ENCODE measurements at regions not wholly inside any gene's neighbourhood (a gene's known extent, or its start where the extent isn't known, plus 50 kb on each side); places are given as distances from the start of the nearest gene placed in this dataset.

DNA sequence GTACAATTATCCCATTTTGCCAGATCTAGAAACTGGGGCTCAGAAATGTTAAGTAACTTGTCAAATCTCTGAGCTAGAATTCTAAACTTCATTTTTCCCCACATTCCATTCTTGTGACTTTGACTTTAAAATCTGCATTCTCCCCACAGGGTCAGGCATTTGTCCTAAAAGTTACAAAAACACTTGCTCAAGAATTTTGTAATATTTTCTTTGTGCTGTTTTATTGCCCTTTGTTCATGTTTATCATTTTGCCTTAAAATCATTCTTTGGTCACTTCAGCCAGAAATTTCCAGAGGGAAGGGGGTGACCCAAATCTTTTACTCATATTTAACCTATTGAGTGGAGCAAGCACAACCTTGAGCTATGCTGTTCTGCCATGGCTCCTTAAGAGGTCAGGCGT, 120.1 kb upstream of the CCL21 start:
- TF ChIP-seq, protein P1, sequence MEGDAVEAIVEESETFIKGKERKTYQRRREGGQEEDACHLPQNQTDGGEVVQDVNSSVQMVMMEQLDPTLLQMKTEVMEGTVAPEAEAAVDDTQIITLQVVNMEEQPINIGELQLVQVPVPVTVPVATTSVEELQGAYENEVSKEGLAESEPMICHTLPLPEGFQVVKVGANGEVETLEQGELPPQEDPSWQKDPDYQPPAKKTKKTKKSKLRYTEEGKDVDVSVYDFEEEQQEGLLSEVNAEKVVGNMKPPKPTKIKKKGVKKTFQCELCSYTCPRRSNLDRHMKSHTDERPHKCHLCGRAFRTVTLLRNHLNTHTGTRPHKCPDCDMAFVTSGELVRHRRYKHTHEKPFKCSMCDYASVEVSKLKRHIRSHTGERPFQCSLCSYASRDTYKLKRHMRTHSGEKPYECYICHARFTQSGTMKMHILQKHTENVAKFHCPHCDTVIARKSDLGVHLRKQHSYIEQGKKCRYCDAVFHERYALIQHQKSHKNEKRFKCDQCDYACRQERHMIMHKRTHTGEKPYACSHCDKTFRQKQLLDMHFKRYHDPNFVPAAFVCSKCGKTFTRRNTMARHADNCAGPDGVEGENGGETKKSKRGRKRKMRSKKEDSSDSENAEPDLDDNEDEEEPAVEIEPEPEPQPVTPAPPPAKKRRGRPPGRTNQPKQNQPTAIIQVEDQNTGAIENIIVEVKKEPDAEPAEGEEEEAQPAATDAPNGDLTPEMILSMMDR (IDR thresholded peaks at IDR 0.05; ENCODE audit: insufficient read depth, low read depth, low read length, missing control alignments) = no peak

DNA sequence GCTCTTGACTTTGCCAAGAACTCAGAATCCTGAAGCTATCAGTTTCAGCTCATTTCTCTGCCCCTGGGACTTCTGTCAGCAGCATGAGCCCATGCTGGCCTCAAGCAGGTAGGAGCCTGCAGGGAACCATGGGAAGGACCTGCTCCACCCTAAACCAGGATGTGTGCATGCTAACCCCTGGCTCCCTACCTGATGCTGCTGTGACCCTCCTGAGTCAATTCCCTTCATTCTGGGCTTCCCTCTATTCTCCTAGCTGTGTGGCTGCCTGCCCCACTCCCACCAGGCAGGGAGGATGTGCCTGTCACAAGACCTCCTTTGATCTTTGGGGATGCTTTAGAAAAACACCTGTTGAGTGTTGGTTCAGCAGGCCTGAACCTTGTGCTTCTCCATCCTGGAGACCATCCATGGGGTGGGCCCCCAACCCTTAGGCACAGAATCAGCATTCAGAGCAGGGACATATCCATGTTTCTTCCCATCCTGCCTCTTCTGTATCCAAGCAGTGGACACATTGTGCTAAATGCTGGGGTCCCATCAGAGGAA, 117.1 kb upstream of the CCL21 start:
- no peak for DNase-seq (ENCODE audit: low read depth)
- no peak overlapping the region for H3K4me3 ChIP-seq (ENCODE audit: low read length)
- TF ChIP-seq, protein P1 (IDR thresholded peaks at IDR 0.05; ENCODE audit: insufficient read depth, low read depth, low read length, missing control alignments) = no peak

More for the DNA sequence above, 120.1 kb upstream of the CCL21 start:
- no peak for DNase-seq (ENCODE audit: low read depth)
- H3K4me3 ChIP-seq (ENCODE audit: low read length) = no peak overlapping the region

DNA sequence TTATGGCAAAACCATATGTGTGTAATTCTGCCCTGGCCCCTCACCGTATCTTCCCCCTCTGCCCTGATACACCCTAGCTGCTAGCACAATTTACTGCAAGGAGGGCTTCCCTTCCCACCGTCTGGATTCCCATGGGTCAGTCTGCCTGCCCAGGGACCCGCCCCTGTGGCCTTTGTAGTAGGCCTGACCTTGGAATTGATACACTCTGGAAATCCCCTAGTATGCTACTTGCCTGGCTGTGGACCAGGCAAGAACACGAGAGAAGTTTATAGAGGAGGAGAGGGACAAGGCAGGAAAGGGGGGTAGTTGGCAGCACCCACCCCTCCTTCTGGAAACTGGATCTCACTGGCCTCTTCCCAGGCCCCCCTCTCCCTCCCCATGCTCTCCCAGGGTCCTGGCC, 115.8 kb upstream of the CCL21 start:
- TF ChIP-seq, protein P1 (IDR thresholded peaks at IDR 0.05; ENCODE audit: insufficient read depth, low read depth, low read length, missing control alignments) = no peak
- H3K4me3 ChIP-seq (ENCODE audit: low read length) = no peak overlapping the region
- DNase-seq (ENCODE audit: low read depth) = no peak

DNA sequence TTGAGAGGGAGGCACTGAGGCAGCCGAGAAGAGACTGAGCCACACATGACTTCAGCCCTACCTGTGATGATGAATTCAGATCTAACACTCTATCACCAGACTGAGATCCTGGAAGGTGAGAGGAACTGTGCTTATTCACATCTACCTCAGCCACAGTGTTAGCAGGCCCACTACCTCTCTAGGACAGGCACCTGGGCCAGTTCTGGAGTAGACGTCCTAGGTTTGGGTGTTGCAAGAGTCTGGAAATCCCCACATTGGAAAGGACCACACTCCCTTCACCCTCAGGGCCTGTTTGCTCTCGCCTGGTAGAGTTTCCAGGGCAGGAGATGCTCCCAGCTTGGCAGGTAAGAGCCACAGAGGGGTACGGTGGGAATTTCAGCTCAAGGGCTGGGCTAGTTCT, 113.8 kb upstream of the CCL21 start:
- no peak overlapping the region for H3K4me3 ChIP-seq (ENCODE audit: low read length)
- peak; percentile 49 for DNase-seq (ENCODE audit: low read depth)
- TF ChIP-seq, protein P1 (IDR thresholded peaks at IDR 0.05; ENCODE audit: insufficient read depth, low read depth, low read length, missing control alignments) = no peak

GRCh38 chr9:34810187-34810524, 100.2 kb upstream of the CCL21 start:
- no peak overlapping the region for H3K4me3 ChIP-seq (ENCODE audit: low read length)
- TF ChIP-seq, protein P1 (IDR thresholded peaks at IDR 0.05; ENCODE audit: insufficient read depth, low read depth, low read length, missing control alignments) = no peak
- no peak for DNase-seq (ENCODE audit: low read depth)

DNA sequence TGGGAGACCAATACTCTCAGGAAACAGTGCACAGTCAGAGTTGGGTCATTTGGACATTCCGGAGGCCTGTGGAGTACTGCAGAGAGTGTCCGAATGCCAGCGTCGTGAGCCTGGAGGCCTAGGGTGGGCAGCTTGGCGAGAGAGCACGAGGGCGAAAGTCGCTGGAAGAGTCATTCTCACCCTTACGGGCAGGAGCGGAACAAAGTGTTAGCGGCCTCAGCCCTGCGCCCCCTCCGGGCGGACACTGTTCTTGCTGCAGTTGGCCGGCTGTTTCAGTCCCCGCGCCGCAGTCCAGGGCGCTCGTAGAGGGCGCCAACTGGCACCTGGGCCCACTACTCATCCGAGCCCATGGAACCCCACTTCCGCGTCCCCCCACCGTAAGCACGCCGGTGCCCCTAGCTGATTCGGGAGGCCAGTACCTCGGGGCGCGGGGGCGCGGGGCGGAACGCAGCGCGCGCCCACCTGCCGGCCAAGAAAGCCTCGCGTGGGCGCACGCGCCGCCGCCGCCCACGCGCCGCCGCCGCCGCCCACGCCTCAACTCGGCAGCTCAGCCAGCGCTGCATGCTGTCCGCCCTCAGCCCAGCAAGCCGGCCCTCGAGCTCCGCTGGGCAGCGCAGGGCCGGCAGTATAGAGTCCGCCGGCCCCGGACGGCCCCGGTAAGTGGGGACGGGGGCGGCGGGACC, 99.7 kb upstream of the CCL21 start:
- DNase-seq (ENCODE audit: low read depth) = peak; percentile 38
- peak overlapping the region; percentile 20 for H3K4me3 ChIP-seq (ENCODE audit: low read length)
- TF ChIP-seq, protein P1 (IDR thresholded peaks at IDR 0.05; ENCODE audit: insufficient read depth, low read depth, low read length, missing control alignments) = peak; percentile 40

DNA sequence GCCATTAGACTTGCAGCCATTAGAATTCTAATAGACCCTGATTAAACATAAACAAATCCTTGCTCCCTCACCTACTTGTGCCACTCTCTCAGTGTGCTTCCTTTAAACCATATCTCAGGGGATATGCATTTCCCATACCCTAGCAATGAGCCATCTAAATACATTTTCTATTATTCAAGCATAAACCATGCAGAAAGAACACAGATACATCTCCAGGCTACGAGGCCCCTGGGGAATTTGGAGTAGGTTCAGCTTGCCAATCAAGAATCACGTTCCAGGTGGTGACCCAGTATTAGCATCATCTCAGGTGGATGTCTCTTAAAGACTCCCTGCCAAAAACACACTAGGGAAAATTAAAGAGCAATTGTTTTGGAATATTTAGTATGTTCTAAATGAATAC, 93.0 kb upstream of the CCL21 start:
- no peak for DNase-seq (ENCODE audit: low read depth)
- TF ChIP-seq, protein P1 (IDR thresholded peaks at IDR 0.05; ENCODE audit: insufficient read depth, low read depth, low read length, missing control alignments) = no peak
- no peak overlapping the region for H3K4me3 ChIP-seq (ENCODE audit: low read length)
